NB4 (cell line): ENCODE measurements at regions not wholly inside any gene's neighbourhood (a gene's known extent, or its start where the extent isn't known, plus 50 kb on each side); places are given as distances from the start of the nearest gene placed in this dataset.

Experiments used
- DNase-seq: peaks from one replicate; pipeline ENCODE4 v3.0.0; 2010; ENCODE audit warnings: low read depth
- H3K4me3 ChIP-seq: one replicate; pipeline ENCODE4 v1.5.1; 2011; ENCODE audit warnings: mild to moderate bottlenecking, low read depth, low read length, moderate library complexity
- MYC ChIP-seq: IDR thresholded peaks from 2 replicates; pipeline ENCODE4 v1.6.1; 2011; ENCODE audit warnings: low read depth, low read length
- POLR2A ChIP-seq: IDR thresholded peaks from 2 replicates; pipeline ENCODE4 v1.6.1; 2011; ENCODE audit warnings: mild to moderate bottlenecking; ENCODE audit not compliant: insufficient read length; ENCODE audit errors: extremely low read depth
- TF ChIP-seq, protein P1 (sequence below): IDR thresholded peaks from 2 replicates; pipeline ENCODE4 v1.6.1; 2011; ENCODE audit warnings: low read depth, low read length
- TF ChIP-seq, protein P2 (sequence below): IDR thresholded peaks from one replicate; pipeline ENCODE4 v1.5.1; 2012; ENCODE audit warnings: low read depth, low read length

DNA sequence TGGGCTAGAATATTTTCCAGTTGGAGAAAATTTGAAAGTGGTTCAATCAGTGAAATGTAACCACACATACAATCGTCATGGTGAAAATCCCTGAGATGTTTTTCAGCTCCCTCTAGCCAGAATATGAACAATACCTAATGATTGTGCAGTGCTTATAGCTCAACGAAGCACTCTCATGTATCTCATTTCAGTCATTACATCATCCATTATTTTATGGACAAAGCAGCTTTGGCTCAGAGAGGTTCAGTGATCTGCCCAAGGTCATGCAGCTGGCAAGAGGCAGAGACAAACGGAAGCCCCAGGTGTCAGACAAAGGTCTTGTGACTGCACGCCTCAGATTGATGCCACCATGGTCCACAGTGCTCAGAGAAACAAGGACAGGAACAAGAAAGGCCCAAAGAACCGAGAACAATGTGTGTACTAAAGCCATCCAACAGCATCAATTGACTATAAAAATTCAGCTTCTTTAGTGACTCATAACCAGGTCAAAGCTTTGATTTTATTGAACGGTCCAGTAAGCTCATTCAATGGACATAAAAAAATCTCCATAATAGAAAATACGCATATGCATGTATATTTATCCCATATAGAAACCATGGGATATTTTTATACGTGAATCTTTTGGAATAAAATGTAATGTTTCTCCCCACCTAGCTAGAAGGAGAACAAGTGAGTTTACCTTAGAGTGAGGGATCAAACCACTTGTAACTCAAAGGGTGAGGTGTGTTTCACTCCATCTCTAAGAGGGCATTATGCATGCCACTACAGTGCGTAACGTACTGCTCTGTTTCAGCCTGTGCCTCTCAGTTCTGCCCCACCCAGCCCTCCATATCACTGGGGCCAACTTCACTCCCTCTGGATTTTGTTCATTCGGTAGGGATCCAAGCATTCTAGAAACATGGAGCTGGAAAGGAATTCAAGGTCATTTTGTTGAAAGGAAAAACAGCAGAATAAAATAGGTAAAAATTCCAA, 141.8 kb downstream of the GRIN2B start:
- TF ChIP-seq, protein P1, sequence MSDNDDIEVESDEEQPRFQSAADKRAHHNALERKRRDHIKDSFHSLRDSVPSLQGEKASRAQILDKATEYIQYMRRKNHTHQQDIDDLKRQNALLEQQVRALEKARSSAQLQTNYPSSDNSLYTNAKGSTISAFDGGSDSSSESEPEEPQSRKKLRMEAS, result no peak
- no peak overlapping the region for H3K4me3 ChIP-seq
- DNase-seq, result no peak

DNA sequence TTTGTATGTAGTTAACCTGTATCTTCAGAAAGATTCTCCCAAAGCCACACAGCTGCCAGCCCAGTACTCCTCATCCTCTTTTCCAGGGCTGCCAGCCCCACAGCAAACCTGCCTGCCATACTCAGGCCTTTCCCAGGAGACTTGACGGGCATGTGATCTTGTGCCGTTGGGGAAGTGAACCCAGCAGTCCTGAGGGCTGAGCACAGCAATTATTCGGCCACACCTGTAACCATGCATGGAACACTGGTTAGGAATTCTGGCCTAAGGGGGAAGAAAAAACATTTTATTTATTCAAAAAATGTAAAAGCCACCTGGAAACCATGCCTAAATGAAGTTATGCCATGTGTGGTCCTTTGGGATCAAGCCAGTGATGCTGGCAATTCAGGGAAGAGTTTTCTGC, 145.3 kb downstream of the GRIN2B start:
- no peak for DNase-seq
- no peak overlapping the region for H3K4me3 ChIP-seq
- TF ChIP-seq, protein P2, sequence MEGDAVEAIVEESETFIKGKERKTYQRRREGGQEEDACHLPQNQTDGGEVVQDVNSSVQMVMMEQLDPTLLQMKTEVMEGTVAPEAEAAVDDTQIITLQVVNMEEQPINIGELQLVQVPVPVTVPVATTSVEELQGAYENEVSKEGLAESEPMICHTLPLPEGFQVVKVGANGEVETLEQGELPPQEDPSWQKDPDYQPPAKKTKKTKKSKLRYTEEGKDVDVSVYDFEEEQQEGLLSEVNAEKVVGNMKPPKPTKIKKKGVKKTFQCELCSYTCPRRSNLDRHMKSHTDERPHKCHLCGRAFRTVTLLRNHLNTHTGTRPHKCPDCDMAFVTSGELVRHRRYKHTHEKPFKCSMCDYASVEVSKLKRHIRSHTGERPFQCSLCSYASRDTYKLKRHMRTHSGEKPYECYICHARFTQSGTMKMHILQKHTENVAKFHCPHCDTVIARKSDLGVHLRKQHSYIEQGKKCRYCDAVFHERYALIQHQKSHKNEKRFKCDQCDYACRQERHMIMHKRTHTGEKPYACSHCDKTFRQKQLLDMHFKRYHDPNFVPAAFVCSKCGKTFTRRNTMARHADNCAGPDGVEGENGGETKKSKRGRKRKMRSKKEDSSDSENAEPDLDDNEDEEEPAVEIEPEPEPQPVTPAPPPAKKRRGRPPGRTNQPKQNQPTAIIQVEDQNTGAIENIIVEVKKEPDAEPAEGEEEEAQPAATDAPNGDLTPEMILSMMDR, result no peak
- TF ChIP-seq MYC (no peak), POLR2A (no peak)
- TF ChIP-seq, protein P1, result no peak

DNA sequence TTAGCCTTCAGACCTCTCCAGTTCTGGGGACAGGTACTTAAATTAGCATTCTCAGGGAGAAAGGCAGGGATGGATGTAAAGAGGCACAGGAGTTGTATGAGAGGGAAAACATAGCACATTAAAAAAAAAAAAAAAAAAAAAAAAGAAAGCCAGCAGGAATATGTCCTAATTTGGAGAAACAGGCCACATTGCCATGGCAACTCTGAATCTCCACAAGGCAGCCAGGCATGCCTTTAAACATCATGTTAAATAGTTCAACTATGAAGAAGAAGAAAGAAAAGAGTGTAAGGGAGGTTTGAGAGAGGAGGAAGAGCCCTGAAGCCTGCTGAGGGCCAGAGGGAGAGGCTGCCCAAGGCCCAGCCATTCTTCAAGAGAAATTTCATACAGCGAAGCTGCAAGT, 145.8 kb downstream of the GRIN2B start:
- H3K4me3 ChIP-seq, result no peak overlapping the region
- TF ChIP-seq, protein P2, result no peak
- TF ChIP-seq, protein P1, result no peak
- no peak for TF ChIP-seq POLR2A
- TF ChIP-seq MYC, result no peak
- no peak for DNase-seq

DNA sequence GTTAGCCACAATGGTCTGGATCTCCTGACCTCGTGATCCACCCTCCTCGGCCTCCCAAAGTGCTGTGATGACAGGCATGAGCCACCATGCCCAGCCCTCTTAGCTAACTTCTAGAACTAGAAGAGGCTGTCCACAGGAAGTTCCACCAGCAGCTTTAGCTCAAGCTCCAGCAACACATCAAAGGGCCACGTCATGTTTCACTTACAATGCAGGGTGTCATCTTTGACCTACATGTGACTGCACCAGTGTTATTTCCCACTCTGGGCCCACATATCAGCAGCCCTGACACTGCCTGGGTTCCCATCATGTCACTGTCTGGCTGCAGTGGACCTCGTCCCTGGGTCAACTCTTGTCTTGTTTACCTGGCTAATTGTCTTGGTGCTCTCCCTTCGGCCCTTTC, 147.2 kb downstream of the GRIN2B start:
- TF ChIP-seq MYC (no peak), POLR2A (no peak)
- TF ChIP-seq, protein P2, result no peak
- TF ChIP-seq, protein P1, result no peak
- no peak overlapping the region for H3K4me3 ChIP-seq
- DNase-seq, result no peak

DNA sequence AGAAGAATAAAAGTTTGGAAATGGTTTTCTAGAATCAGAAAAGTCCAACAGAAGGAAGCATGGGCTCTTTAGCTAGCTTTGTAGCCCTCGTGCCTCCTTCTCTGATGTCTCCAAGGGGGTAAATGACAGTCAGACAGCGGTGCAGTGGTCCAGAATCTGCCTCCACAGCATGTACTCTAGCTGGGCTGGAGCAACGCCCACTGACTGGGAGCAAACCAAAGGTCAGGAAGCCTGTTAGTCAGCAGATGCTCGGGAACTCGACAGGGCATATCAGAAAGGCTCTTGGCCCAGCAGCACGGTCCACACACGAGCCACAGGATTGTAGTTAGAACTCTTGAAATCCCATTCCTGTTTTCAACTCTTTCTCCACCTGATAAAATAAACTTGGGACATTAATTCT, 164.3 kb downstream of the GRIN2B start:
- DNase-seq, result no peak
- H3K4me3 ChIP-seq, result no peak overlapping the region
- TF ChIP-seq, protein P2, result no peak
- TF ChIP-seq, protein P1, result no peak

DNA sequence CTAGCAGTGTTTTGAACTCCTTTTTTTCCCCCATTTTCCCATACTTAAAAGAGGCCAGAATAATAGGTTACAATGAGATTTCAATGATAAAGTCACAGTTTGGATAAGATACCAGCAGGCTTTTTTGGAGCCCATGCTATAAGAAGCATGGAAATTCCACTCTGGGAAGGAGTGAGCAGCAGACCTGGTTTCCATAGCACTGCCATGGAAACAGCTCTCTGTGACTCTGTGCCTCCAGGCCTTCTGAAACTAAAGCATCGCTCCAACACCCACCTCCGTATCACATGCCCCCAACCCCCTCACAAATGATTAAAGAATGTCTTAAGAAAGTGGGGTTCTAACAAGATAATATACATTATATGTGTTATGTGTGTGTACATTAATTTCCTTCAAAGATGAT, 165.0 kb downstream of the GRIN2B start:
- H3K4me3 ChIP-seq, result no peak overlapping the region
- DNase-seq, result no peak
- TF ChIP-seq, protein P1, result no peak
- TF ChIP-seq POLR2A (no peak), MYC (no peak)
- TF ChIP-seq, protein P2, result no peak
